HepG2 (cell line): ENCODE measurements at regions not wholly inside any gene's neighbourhood (a gene's known extent, or its start where the extent isn't known, plus 50 kb on each side); places are given as distances from the start of the nearest gene placed in this dataset.

Experiments used
- ATAC-seq: fragments of 200-7000 bp; cut with Tn5 transposase; 3 replicates; pipeline ENCODE4 v1.9.1; 2020; ENCODE audit warnings: mild to moderate bottlenecking, moderate library complexity
- BruUV-seq: library from RNA; stranded (reverse); fragments of 400-500 nt; replicated peaks from 2 replicates; lab custom pipeline; 2021; lab: Mats Ljungman, UMichigan
- CTCF ChIA-PET: fragments of 300-600 bp; formaldehyde crosslinking; extraction: SDS; loops from one replicate; lab custom pipeline; 2021; ENCODE audit warnings: low total read pairs, inconsistent platforms, low intra/inter-chr PET ratio; lab: Yijun Ruan, JAX
- POLR2A ChIA-PET: fragments of 350-600 bp; sonication (Branson Sonifier 250); formaldehyde crosslinking; loops from one replicate; lab custom pipeline; 2020; ENCODE audit warnings: antibody characterized with exemption, inconsistent platforms; lab: Yijun Ruan, JAX
- DNase-seq: peaks from one replicate; pipeline ENCODE4 v3.0.0-alpha.2; 2015; ENCODE audit warnings: low spot score
- FAIRE-seq: peaks from 3 replicates; lab custom pipeline; 2011; peaks lifted over from hg19 to GRCh38; lab: Jason Lieb, UNC
- H2AFZ ChIP-seq: one replicate; pipeline ENCODE4 v1.6.1; 2011; ENCODE audit warnings: low read length, inconsistent platforms
- H3K27ac ChIP-seq: fragments of 300-600 bp; 3 replicates; pipeline ENCODE4 v1.8.0; 2011; ENCODE audit warnings: mixed run types, mild to moderate bottlenecking, mixed read lengths, low read length, inconsistent platforms; ENCODE audit not compliant: insufficient read depth; ENCODE audit errors: extremely low read length
- H3K27me3 ChIP-seq, 2 experiments: fragments of 200-600 bp in 1 of 2; 2 replicates in 1 of 2; 3 replicates in 1 of 2; pipeline versions ENCODE4 v1.6.0 to v1.8.0; 2011; ENCODE audit warnings: low read length in 2 of 2, mild to moderate bottlenecking in 2 of 2, moderate library complexity in 2 of 2, inconsistent platforms in 1 of 2; ENCODE audit not compliant: insufficient read depth in 2 of 2, control insufficient read depth in 1 of 2
- H3K36me3 ChIP-seq, 2 experiments: fragments of 200-600 bp in 1 of 2; replicated peaks in 1 of 2; 2 replicates in 1 of 2; 3 replicates in 1 of 2; pipeline versions ENCODE4 v1.5.1 to v1.8.0; 2011; ENCODE audit warnings: low read length in 2 of 2, inconsistent platforms in 1 of 2; ENCODE audit not compliant: insufficient read depth in 2 of 2, control insufficient read depth in 1 of 2
- H3K4me1 ChIP-seq: 2 replicates; pipeline ENCODE4 v1.5.1; 2012; ENCODE audit warnings: low read length, inconsistent platforms; ENCODE audit not compliant: insufficient read depth
- H3K4me2 ChIP-seq: 2 replicates; pipeline ENCODE4 v1.6.0; 2011; ENCODE audit warnings: low read depth, low read length, inconsistent platforms
- H3K4me3 ChIP-seq, 3 experiments: fragments of 200-600 bp in 1 of 3; sonication (generic), shearing (Covaris generic) in 1 of 3; replicated peaks in 1 of 3; 2 replicates each; pipeline ENCODE4 v1.5.1; 2011 to 2016; ENCODE audit warnings: low read length in 3 of 3, inconsistent platforms in 2 of 3, low read depth in 2 of 3, mild to moderate bottlenecking in 2 of 3, control low read depth in 1 of 3, mixed read lengths in 1 of 3; ENCODE audit not compliant: insufficient read depth in 1 of 3
- H3K79me2 ChIP-seq: one replicate; pipeline ENCODE4 v1.6.1; 2011; ENCODE audit warnings: low read length, inconsistent platforms; ENCODE audit not compliant: insufficient read depth
- H3K9ac ChIP-seq: 2 replicates; pipeline ENCODE4 v1.6.0; 2011; ENCODE audit warnings: mild to moderate bottlenecking, low read depth, low read length, inconsistent platforms; ENCODE audit not compliant: insufficient read depth
- H3K9me3 ChIP-seq: 2 replicates; pipeline ENCODE4 v1.5.1; 2012; ENCODE audit warnings: mild to moderate bottlenecking, low read length
- H4K20me1 ChIP-seq: 2 replicates; pipeline ENCODE4 v1.6.0; 2011; ENCODE audit warnings: inconsistent platforms, mild to moderate bottlenecking, low read length, moderate library complexity; ENCODE audit not compliant: insufficient read depth
- CAMTA2 ChIP-seq: sonication (generic); formaldehyde crosslinking; IDR thresholded peaks from 2 replicates; pipeline ENCODE4 v1.4.0; 2020; ENCODE audit warnings: mild to moderate bottlenecking, missing genetic modification reagents, borderline replicate concordance
- CENPT ChIP-seq: sonication (generic); formaldehyde crosslinking; IDR thresholded peaks from 2 replicates; pipeline ENCODE4 v1.8.0; 2022; ENCODE audit warnings: low read depth, mild to moderate bottlenecking, moderate library complexity, missing genetic modification reagents
- EEA1 ChIP-seq: sonication (generic); formaldehyde crosslinking; IDR thresholded peaks from 2 replicates; pipeline ENCODE4 v1.5.1; 2020; ENCODE audit warnings: mild to moderate bottlenecking, missing genetic modification reagents, borderline replicate concordance
- FLYWCH1 ChIP-seq: sonication (generic); formaldehyde crosslinking; IDR thresholded peaks from 2 replicates; pipeline ENCODE4 v1.8.1; 2023; ENCODE audit warnings: mild to moderate bottlenecking, missing genetic modification reagents
- HDAC6 ChIP-seq: fragments of 200-600 bp; sonication (generic); IDR thresholded peaks from 2 replicates; pipeline ENCODE4 v1.7.0; 2017; ENCODE audit warnings: mild to moderate bottlenecking, antibody characterized with exemption, low read length, low read depth
- KDM1A ChIP-seq: IDR thresholded peaks from 2 replicates; pipeline ENCODE4 v1.6.1; 2016; ENCODE audit warnings: missing compliant biosample characterization
- MIER3 ChIP-seq: IDR thresholded peaks from 2 replicates; pipeline ENCODE4 v1.6.1; 2016; ENCODE audit warnings: missing compliant biosample characterization, borderline replicate concordance
- NCOA5 ChIP-seq: sonication (generic); formaldehyde crosslinking; IDR thresholded peaks from 2 replicates; pipeline ENCODE4 v1.4.0; 2020; ENCODE audit warnings: missing genetic modification reagents
- NFATC3 ChIP-seq: sonication (generic); formaldehyde crosslinking; IDR thresholded peaks from 2 replicates; pipeline ENCODE4 v1.5.1; 2020; ENCODE audit warnings: mild to moderate bottlenecking, missing genetic modification reagents
- NR2F1 ChIP-seq, 2 experiments: fragments of 450-650 bp in 1 of 2; formaldehyde crosslinking in 1 of 2; IDR thresholded peaks; 2 replicates each; pipeline versions ENCODE4 v1.5.0 to v1.6.1; 2016 to 2020; ENCODE audit warnings: mild to moderate bottlenecking in 1 of 2, missing compliant biosample characterization in 1 of 2, missing genetic modification reagents in 1 of 2, moderate library complexity in 1 of 2
- PAWR ChIP-seq: sonication (generic); formaldehyde crosslinking; IDR thresholded peaks from 2 replicates; pipeline ENCODE4 v1.4.0; 2020; ENCODE audit warnings: missing genetic modification reagents, mild to moderate bottlenecking, borderline replicate concordance
- POLR2AphosphoS5 ChIP-seq: IDR thresholded peaks from 2 replicates; pipeline ENCODE4 v1.6.1; 2012; ENCODE audit warnings: low read depth, low read length
- SAFB2 ChIP-seq: sonication (generic); formaldehyde crosslinking; IDR thresholded peaks from 2 replicates; pipeline ENCODE4 v1.5.1; 2020; ENCODE audit warnings: missing genetic modification reagents, low read depth, mild to moderate bottlenecking, borderline replicate concordance
- SOX13 ChIP-seq, 3 experiments: fragments of 450-650 bp in 1 of 3; sonication (generic) in 1 of 3; formaldehyde crosslinking in 1 of 3; IDR thresholded peaks in 2 of 3; conservative IDR thresholded peaks in 1 of 3; 2 replicates each; pipeline versions ENCODE4 v1.5.0 to v1.6.1; 2016 to 2020; ENCODE audit warnings: antibody characterized with exemption in 1 of 3, mild to moderate bottlenecking in 1 of 3, missing compliant biosample characterization in 1 of 3, missing genetic modification reagents in 1 of 3, moderate library complexity in 1 of 3
- TAF1 ChIP-seq: sonication (generic); formaldehyde crosslinking; IDR thresholded peaks from 2 replicates; pipeline ENCODE4 v1.4.0; 2020; ENCODE audit warnings: missing genetic modification reagents
- TARDBP ChIP-seq: sonication (generic); formaldehyde crosslinking; IDR thresholded peaks from 2 replicates; pipeline ENCODE4 v1.8.0; 2022; ENCODE audit warnings: mild to moderate bottlenecking, missing genetic modification reagents
- ZEB1 ChIP-seq: IDR thresholded peaks from 2 replicates; pipeline ENCODE4 v1.6.1; 2012; ENCODE audit warnings: mild to moderate bottlenecking, low read depth, inconsistent platforms; ENCODE audit not compliant: insufficient replicate concordance
- ZNF136 ChIP-seq: sonication (generic); formaldehyde crosslinking; IDR thresholded peaks from 2 replicates; pipeline ENCODE4 v1.8.1; 2022; ENCODE audit warnings: low read depth, mild to moderate bottlenecking, moderate library complexity, missing genetic modification reagents
- ZNF232 ChIP-seq: sonication (generic); formaldehyde crosslinking; IDR thresholded peaks from 2 replicates; pipeline ENCODE4 v1.4.0; 2020; ENCODE audit warnings: missing genetic modification reagents, borderline replicate concordance
- ZNF879 ChIP-seq: sonication (generic); formaldehyde crosslinking; IDR thresholded peaks from 2 replicates; pipeline ENCODE4 v1.8.1; 2023; ENCODE audit warnings: missing genetic modification reagents
- ZNF891 ChIP-seq: sonication (generic); formaldehyde crosslinking; IDR thresholded peaks from 2 replicates; pipeline ENCODE4 v1.5.0; 2020; ENCODE audit warnings: mild to moderate bottlenecking, missing genetic modification reagents
- WGBS: methylation state at CpG from one replicate; pipeline ENCODE4 v1.1.6; 2017; ENCODE audit warnings: low lambda C conversion rate; 5-methylcytosine and 5-hydroxymethylcytosine counted together
- in situ Hi-C: cut with HindIII; loops from 2 replicates; pipeline ENCODE4 v1.10.0; 2017; ENCODE audit warnings: low pct_unique_long_range_greater_than_20kb; ENCODE audit not compliant: extremely low pct_ligation_motif_present
- intact Hi-C: fragments of 100-400 bp; cut with micrococcal nuclease; formaldehyde crosslinking; loops from one replicate; pipeline ENCODE4 v1.10.0; 2022; ENCODE audit not compliant: unreplicated experiment

DNA sequence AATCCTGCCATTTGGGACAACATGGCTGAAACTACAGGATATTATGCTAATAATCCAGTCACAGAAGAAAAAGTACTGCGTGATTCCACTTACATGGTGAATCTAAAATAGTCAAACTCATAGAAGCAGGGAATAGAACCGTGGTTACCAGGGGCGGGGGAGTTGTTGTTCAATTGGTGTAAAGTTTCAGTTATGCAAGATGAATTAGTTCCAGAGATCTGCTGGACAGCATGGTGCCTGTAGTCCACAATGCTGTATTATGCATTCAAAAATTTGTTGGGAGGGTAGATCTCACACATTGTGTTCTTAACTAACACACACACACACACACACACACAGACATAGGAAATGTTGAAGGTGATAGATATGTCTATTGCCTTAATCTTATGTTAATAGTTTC is 480.5 kb downstream of the DMRT2 start:
- no peaks in the 10 kb centered on the region for H3K79me2 ChIP-seq
- H3K9ac ChIP-seq, result no peak overlapping the region
- in situ Hi-C loops (no loop called here), intact Hi-C loops (no loop called here)
- no peak overlapping the region for H3K4me3 ChIP-seq
- H3K9me3 ChIP-seq, result no peaks in the 10 kb centered on the region
- TF ChIP-seq SAFB2 (CRISPR knock-in tag) (no peak), TAF1 (CRISPR knock-in tag) (no peak), KDM1A (CRISPR knock-in tag) (no peak), POLR2AphosphoS5 (no peak), PAWR (CRISPR knock-in tag) (no peak), HDAC6 (no peak), EEA1 (CRISPR knock-in tag) (no peak), NFATC3 (CRISPR knock-in tag) (no peak), NR2F1 (CRISPR knock-in tag; IDR thresholded peaks at IDR 0.05) (no peak), TARDBP (CRISPR knock-in tag) (no peak)
- no TSS peak for BruUV-seq
- no peak for FAIRE-seq
- H3K27me3 ChIP-seq, result no peaks in the 10 kb centered on the region
- POLR2A ChIA-PET, result no interaction called here
- 5% methylated on average over 3 of the region's 3 CpGs for WGBS
- no peaks in the 10 kb centered on the region for H4K20me1 ChIP-seq
- no peak overlapping the region for H2AFZ ChIP-seq
- no peaks in the 10 kb centered on the region for H3K36me3 ChIP-seq
- CTCF ChIA-PET, result no interaction called here
- no peak overlapping the region for H3K27ac ChIP-seq
- no peak overlapping the region for H3K4me2 ChIP-seq
- no peak for ATAC-seq
- no peaks in the 10 kb centered on the region for H3K4me1 ChIP-seq
- no peak for DNase-seq

DNA sequence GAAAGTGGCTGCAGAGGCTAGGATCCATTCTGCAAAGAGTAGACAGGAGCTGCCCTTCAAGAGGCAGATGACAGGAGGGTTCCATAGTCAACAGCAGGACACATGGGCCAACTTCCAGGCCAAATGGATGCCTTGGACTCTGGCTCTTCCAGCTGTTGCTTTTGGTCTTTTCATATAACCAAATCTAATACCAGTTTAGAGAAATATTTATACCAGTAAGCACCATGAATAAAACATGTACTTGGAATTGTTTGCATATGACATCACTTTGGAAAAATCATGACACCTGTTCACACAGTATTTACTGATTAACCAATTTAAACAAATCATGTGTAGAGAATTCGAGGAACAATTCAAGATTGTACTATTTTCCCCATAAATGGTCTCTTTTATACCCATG is 481.3 kb downstream of the DMRT2 start:
- DNase-seq (no peak), ATAC-seq (no peak)
- POLR2A ChIA-PET, result no interaction called here

More for the DNA sequence above, 481.3 kb downstream of the DMRT2 start:
- no TSS peak for BruUV-seq
- no peak overlapping the region for H3K4me2 ChIP-seq
- no peaks in the 10 kb centered on the region for H3K79me2 ChIP-seq
- no peak overlapping the region for H3K4me3 ChIP-seq
- H3K9me3 ChIP-seq, result no peaks in the 10 kb centered on the region
- intact Hi-C loops, result no loop called here
- TF ChIP-seq ZNF879, result no peak
- no peak for TF ChIP-seq ZNF136
- TF ChIP-seq ZEB1, result no peak
- no peak for TF ChIP-seq CAMTA2
- TF ChIP-seq ZNF232, result no peak
- no peak for TF ChIP-seq SOX13 (IDR thresholded peaks at IDR 0.05)
- TF ChIP-seq SOX13 (CRISPR knock-in tag; conservative IDR thresholded peaks at IDR 0.05 in 1 of 2, IDR thresholded peaks at IDR 0.05 in 1 of 2), result no peak
- TF ChIP-seq NCOA5, result no peak
- TF ChIP-seq ZNF891 (CRISPR knock-in tag), result no peak
- TF ChIP-seq CENPT (CRISPR knock-in tag), result no peak
- no peak for TF ChIP-seq FLYWCH1 (CRISPR knock-in tag)
- no peak for TF ChIP-seq MIER3 (CRISPR knock-in tag)
- H3K36me3 ChIP-seq, result no peaks in the 10 kb centered on the region
- H3K9ac ChIP-seq, result no peak overlapping the region
- no peak for FAIRE-seq
- H3K27ac ChIP-seq, result no peak overlapping the region
- CTCF ChIA-PET, result no interaction called here
- no peaks in the 10 kb centered on the region for H3K27me3 ChIP-seq
- H3K4me1 ChIP-seq, result no peaks in the 10 kb centered on the region
- 0% methylated on average over 1 of the region's 1 CpG for WGBS
- H4K20me1 ChIP-seq, result no peaks in the 10 kb centered on the region
- H2AFZ ChIP-seq, result no peak overlapping the region
- in situ Hi-C loops, result no loop called here
